Osteoblast (primary cell): ENCODE measurements at regions not wholly inside any gene's neighbourhood (a gene's known extent, or its start where the extent isn't known, plus 50 kb on each side); places are given as distances from the start of the nearest gene placed in this dataset.

ENCODE experiments used
- DNase-seq: peaks from one replicate; pipeline ENCODE4 v3.0.0; 2011; ENCODE audit warnings: low spot score, mixed read lengths; ENCODE audit not compliant: insufficient read length; ENCODE audit errors: missing footprints
- H2AFZ ChIP-seq: 2 replicates; pipeline ENCODE4 v1.6.0; 2011; ENCODE audit warnings: mild to moderate bottlenecking, low read length
- H3K27ac ChIP-seq: 2 replicates; pipeline ENCODE4 v1.5.1; 2011; ENCODE audit warnings: mild to moderate bottlenecking, low read depth, low read length, moderate library complexity
- H3K27me3 ChIP-seq: 2 replicates; pipeline ENCODE4 v1.6.0; 2012; ENCODE audit warnings: mild to moderate bottlenecking, control low read depth, inconsistent platforms, low read length, moderate library complexity; ENCODE audit not compliant: insufficient read depth
- H3K36me3 ChIP-seq: 2 replicates; pipeline ENCODE4 v1.5.1; 2011; ENCODE audit warnings: mild to moderate bottlenecking, low read length, control low read depth, moderate library complexity; ENCODE audit not compliant: insufficient read depth
- H3K4me1 ChIP-seq: 2 replicates; pipeline ENCODE4 v1.5.1; 2011; ENCODE audit warnings: mild to moderate bottlenecking, low read length, control low read depth, moderate library complexity; ENCODE audit not compliant: insufficient read depth
- H3K4me2 ChIP-seq: 2 replicates; pipeline ENCODE4 v1.6.0; 2011; ENCODE audit warnings: mild to moderate bottlenecking, low read length; ENCODE audit not compliant: insufficient read depth
- H3K4me3 ChIP-seq: fragments of 200-600 bp; sonication (generic); 3 replicates; pipeline ENCODE4 v1.5.1; 2012; ENCODE audit warnings: mild to moderate bottlenecking, low read length, inconsistent platforms; ENCODE audit not compliant: insufficient read depth
- H3K79me2 ChIP-seq: 2 replicates; pipeline ENCODE4 v1.6.0; 2012; ENCODE audit warnings: mild to moderate bottlenecking, low read length, control low read depth, inconsistent platforms; ENCODE audit not compliant: insufficient read depth
- H3K9me3 ChIP-seq: 2 replicates; pipeline ENCODE4 v1.5.1; 2011; ENCODE audit warnings: low read depth, low read length, control low read depth
- H4K20me1 ChIP-seq: 2 replicates; pipeline ENCODE4 v1.6.0; 2012; ENCODE audit warnings: mild to moderate bottlenecking, low read length, control low read depth; ENCODE audit not compliant: insufficient read depth
- CTCF ChIP-seq: IDR thresholded peaks from 2 replicates; pipeline ENCODE4 v1.5.1; 2011; ENCODE audit warnings: mild to moderate bottlenecking, low read depth, low read length, moderate library complexity; ENCODE audit errors: extremely low read depth

- Histone ChIP-seq H3K4me2 (no peak overlapping the region), H3K4me1 (no peaks in the 10 kb centered on the region), H3K27me3 (no peaks in the 10 kb centered on the region), H4K20me1 (no peaks in the 10 kb centered on the region), H3K4me3 (no peak overlapping the region), H3K36me3 (no peaks in the 10 kb centered on the region), H3K9me3 (no peaks in the 10 kb centered on the region), H3K79me2 (no peaks in the 10 kb centered on the region), H2AFZ (no peak overlapping the region), H3K27ac (no peak overlapping the region)
- DNase-seq = no peak
- TF ChIP-seq CTCF = no peak
Measured at GRCh38 chr4:35493977-35494376, 750.3 kb downstream of the ARAP2 start.

GRCh38 chr4:35494955-35495354 lies 749.4 kb downstream of the ARAP2 start:
- Histone ChIP-seq H3K4me1 (no peaks in the 10 kb centered on the region), H3K9me3 (no peaks in the 10 kb centered on the region), H3K4me3 (no peak overlapping the region), H3K4me2 (no peak overlapping the region), H2AFZ (no peak overlapping the region), H4K20me1 (no peaks in the 10 kb centered on the region), H3K27me3 (no peaks in the 10 kb centered on the region), H3K36me3 (no peaks in the 10 kb centered on the region), H3K79me2 (no peaks in the 10 kb centered on the region), H3K27ac (no peak overlapping the region)
- DNase-seq = no peak
- no peak for TF ChIP-seq CTCF

- Histone ChIP-seq H4K20me1 (no peaks in the 10 kb centered on the region), H3K4me2 (no peak overlapping the region), H3K79me2 (no peaks in the 10 kb centered on the region), H3K27ac (no peak overlapping the region), H3K9me3 (no peaks in the 10 kb centered on the region), H2AFZ (no peak overlapping the region), H3K4me3 (no peak overlapping the region), H3K27me3 (no peaks in the 10 kb centered on the region), H3K36me3 (no peaks in the 10 kb centered on the region), H3K4me1 (no peaks in the 10 kb centered on the region)
- DNase-seq = no peak
- no peak for TF ChIP-seq CTCF
Measured at GRCh38 chr4:35500812-35501211, 743.5 kb downstream of the ARAP2 start.

- Histone ChIP-seq H3K4me2 (no peak overlapping the region), H3K36me3 (no peaks in the 10 kb centered on the region), H2AFZ (no peak overlapping the region), H3K4me1 (no peaks in the 10 kb centered on the region), H3K79me2 (no peaks in the 10 kb centered on the region), H3K27me3 (no peaks in the 10 kb centered on the region), H3K4me3 (no peak overlapping the region), H4K20me1 (no peaks in the 10 kb centered on the region), H3K9me3 (no peaks in the 10 kb centered on the region), H3K27ac (no peak overlapping the region)
- no peak for TF ChIP-seq CTCF
- DNase-seq = no peak
Measured at GRCh38 chr4:35503435-35503834, 740.9 kb downstream of the ARAP2 start.
